HG03457 (cell line): ENCODE measurements at regions not wholly inside any gene's neighbourhood (a gene's known extent, or its start where the extent isn't known, plus 50 kb on each side); places are given as distances from the start of the nearest gene placed in this dataset.

ENCODE experiments used
- ATAC-seq: cut with Tn5 transposase; IDR thresholded peaks from one replicate; pipeline ENCODE4 v1.9.1; 2021; ENCODE audit warnings: moderate number of reproducible peaks; ENCODE audit not compliant: unreplicated experiment

DNA sequence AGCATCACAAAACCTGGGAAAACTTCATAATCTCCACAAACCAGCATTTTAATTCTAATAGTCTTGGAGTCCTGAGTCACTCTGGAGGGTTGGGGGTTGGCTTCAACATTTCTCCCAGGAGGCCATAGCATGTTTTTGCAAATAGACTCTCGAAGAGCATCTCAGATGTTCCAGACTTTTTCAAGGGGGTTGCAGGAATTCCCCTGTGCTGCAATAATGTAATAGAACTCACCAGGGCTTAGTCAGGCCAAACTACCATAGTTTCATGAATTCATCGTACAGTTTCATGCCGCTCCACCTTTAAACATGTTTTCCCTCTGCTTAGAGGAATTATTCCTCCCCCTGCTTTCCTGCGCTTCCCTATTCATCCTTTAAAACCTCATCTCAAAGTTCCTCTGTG lies 499.5 kb upstream of the KLF4 start:
- no peak for ATAC-seq

DNA sequence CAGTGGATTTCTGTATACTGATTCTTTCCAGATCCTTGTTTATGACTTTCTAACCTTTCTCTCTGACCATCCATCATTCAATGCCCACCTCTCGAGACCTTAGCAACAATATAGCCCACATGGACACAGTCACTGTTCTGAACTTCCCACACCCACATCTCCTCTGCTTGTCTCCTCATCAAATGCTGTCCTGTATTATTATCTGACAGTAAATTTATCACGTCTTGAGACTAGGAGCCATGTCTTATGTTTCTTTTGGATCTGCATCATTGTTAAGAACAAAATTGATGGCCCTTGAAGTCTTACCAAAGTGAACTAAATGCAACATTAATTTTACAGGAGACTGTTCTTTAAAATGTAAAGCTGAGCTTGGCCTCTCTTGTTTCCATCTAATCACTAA lies 495.4 kb upstream of the KLF4 start:
- ATAC-seq: no peak

DNA sequence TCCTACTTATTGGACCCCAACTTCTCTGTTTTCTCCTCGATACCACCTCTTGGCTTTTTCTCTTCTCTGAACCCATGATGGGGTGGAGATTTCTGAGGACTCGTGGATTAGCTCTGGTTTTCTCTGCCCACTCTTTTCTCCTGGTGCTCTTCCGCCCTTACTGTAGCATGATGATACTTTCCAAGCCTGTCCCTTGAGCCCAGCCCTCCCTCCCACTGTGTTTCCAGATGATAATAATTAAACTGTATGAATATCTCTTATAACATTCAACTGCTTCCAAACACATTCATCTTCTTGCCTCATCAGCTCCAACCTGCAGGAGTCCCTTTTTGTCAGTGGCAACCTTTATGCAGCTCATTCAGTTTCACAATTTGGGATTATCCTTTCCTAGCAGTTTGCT lies 494.2 kb upstream of the KLF4 start:
- ATAC-seq: no peak

DNA sequence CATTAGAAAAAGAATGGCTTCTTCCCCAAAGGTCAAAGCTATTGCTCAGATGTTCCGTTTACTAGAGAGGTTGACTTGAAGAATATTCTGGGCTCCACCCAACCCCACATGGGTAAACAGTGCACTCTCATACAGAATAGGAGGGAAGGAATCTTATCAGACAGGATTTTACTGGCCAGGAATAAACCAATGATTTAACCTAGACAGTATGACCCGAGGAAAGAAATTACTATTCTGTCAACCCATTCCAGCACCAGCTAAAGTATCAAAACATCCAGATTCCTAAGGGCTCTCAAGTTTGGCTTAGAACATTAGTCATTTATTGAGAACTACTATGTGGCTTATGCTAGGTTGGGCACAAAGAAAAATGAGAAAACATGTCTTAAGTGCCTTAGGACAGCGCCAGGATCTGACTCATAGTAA lies 493.6 kb upstream of the KLF4 start:
- no peak for ATAC-seq

DNA sequence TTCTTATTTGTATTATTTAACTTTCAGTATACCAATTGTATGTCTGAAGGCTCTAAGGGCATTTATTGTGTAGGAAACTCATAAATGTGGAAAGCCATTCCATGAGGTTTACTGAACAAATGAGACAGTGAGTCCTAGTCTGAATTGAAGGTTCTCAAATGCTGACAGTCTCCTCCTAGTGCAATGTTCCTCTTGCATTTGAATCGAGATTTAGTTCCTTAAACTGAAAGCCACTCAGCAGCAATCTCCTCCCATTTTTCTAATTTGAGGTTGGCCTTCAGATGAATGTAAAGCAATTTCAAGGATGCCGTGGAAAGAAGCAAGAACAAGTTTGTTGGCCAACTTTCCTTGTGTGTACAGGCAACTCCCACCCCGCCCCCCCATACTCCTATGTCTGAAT lies 493.2 kb upstream of the KLF4 start:
- ATAC-seq: no peak

DNA sequence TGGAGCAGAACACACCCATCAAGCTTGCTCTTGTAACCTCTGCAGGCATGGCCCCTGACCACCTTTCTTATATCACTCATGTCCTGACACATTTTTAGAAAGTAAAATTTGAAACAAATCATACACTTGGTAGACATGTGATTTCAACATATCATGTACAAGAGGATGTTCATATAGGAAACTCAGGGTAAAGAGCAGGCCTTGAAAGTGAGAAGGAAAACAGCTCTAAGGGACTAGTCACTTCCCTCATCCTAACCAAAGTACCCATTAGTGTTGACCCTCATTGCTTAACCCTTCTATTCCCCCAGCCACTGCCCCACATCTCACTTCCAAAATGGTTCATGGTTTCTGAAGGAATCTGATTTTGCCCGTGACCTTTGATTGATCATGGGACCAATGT lies 492.4 kb upstream of the KLF4 start:
- ATAC-seq: no peak

DNA sequence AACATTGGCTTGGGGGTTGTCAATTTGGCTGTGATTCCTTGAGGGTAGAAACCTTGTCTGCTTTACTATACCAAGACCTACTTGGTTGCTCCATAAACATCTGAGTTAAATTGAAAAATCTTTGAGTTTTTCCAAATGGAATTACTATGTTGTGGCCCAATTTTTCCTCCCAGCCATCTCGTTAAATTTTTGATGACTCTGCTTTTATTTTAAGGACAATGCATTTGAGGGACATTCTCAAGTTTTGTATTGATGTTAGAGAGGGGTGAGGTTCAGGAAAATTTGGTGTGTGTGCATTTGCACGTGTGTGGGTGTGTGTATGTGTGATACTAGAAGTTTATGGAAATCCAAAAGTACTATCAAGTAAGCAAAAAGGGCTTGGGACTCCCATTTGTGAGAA lies 491.4 kb upstream of the KLF4 start:
- no peak for ATAC-seq

DNA sequence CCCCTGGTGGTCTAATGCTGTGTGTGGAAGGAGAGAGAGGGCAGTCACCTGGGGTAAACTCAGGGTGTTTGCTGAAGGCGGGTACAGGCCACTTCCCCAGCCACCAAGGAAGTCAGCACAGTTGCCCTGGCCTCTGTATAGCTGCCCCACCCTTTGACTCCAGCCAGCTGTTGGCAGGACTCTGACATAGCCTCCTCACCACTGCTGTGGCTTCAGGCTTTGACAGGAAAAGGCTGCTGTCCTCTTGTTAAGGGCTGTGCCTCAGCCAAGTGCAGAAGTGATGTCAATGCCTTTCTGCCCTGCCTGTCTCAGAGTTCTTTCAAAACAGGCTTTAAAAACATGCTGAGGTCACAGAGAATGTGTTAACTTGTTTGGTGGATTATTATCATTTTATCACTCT lies 487.2 kb upstream of the KLF4 start:
- ATAC-seq: no peak

DNA sequence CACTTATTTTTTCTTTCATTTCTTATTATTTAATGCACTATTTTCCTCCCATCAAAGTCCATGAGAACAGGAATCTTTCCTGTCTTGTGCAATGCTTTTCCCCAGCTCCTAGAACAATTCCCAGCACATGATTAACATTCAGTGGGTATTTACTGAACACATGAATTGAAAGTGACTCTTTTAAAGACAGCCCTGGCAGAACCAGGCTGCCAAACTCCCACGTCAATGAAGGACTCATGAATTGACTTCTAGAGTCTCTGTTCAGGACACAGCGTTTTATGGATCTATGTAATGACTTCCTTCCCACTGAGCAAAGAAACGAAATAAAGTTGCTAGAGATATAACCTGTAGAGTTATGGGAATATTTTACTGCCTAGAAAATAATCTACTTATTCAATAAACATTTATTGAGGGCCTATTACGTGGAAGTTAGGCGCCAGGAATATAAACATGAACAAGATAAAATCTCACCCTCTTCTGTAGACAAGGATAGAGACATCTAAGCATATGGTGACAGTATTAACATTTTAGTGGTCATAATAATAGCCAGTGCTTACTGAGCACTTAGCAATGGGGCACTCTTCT lies 485.9 kb upstream of the KLF4 start:
- ATAC-seq: no peak

DNA sequence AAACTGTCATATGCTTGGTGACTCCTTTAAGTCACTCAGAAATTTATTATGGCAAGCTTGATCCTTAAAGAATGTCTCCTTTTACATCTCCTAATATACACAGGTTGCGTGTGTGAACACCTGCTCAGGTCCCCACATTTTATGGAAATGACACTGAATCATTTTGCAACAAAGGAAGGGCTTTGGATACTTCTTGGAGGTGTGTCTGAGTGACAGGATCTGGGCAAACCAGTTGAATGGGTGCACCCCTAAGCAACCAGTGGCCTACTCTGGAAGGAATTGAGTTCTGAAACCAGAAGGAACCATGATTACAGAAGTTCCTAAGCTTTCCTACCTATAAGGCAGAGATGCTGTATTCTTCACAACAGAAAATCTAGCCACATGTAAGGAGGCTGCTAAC lies 483.9 kb upstream of the KLF4 start:
- no peak for ATAC-seq

DNA sequence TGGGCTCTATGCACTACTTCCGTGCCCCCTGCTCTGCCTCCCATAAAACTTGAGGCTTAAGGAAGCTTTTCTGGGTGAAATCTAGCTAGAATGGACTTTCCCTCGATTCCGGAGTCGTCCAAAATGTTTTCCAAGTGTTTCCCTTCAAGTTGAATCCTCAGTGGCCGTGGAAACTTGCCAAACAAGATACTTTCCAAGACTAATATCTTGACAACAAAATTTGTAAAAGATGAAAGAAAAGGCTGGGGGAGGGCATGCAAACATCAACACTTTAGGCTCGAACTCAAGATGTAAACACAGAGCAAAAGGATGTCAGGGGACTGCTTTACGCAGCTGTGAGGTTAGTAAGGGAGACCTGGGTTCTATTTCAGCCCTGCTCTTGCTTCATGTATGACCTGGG lies 482.8 kb upstream of the KLF4 start:
- no peak for ATAC-seq

DNA sequence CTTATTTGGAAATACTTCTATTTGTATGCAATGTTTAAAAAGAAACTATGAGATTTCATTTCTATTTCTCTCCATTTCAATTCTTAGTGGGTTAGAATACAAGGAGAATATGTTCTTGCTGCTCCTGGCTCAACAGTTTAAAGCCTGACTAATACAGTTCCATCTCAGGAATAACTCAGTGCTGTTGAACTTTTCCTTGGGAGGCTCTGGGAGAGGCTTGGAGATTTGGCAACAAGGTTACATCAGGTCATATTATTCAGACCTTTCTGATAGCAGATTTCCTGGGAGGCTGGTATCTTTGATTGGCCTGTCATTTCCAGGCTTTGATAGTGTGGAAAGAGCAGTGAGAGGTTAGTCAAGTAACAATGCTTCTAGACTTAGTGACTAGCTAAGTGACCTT lies 481.7 kb upstream of the KLF4 start:
- no peak for ATAC-seq

DNA sequence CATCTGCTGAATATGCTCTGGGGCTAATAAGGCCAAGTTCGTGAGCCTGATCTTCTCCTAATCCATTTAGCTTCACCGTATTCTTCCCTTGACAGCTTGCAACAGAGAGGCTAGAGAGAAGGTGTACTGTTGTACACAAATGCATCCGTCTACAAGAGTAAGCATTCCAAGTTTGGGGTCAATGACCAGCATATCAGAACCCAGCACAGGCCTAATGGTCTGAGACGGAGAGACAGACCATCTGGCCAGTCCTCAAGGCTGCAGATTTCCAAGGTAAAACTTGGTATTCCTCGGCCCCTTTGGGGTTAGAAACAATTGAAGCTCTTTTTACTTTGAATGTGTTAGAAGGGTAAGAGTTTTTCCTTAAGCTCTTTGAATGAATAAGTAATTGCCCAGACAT lies 481.2 kb upstream of the KLF4 start:
- ATAC-seq: no peak

DNA sequence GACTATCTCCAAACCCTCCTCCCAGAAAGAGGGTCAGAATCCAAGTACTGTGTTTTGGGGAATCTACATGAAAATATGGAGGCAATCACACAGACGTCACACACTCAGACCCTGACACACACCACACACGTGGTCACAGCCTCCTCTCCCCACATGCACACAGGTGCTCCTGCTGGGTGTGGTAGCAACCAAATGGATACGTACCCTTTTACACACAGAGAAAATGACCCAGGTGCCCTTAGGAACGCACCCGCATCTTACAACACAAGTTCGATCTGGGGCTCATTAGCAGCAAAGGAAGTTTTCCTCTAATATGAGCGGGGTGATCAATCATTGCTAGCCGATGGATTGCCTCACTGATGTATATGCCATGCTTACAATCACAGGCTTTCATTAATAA lies 480.2 kb upstream of the KLF4 start:
- ATAC-seq: no peak

DNA sequence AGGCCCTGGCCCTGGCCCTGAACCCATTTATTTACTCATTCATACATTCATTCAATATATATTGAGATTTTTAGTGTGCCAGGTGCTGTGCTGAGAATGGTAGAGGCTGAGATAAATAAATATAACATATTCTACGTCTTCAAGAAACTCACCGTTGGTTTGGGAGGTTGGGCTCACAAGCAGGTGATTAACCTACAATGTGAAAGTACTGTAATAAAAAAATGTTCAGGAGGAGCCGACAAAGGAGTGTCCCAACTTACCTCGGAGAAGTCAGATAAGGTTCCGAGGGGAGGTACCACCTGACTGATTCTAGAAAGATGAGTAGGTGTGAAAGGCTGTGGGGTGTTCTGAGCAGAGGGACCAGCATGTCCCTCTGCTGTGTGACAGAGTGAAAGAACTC lies 479.6 kb upstream of the KLF4 start:
- ATAC-seq: no peak

DNA sequence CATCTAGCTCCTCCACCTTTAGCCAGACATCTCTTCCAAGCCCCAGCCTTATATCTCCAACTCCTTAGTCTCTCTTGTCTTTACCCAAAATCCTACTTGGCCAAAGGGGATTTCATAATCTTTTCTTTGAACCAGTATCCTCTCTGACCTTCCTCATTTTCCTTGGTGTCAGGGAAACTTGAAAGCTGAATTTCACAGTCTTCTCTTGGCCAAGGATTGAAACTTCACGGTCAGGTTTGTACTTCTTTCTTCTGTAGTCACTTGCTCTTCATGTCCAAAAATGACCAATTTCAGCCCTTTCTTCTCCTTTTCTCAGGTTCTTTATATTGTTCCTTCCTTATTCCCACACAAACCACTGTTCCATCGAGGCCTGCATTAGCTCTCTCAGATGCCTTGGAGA lies 473.7 kb upstream of the KLF4 start:
- no peak for ATAC-seq

DNA sequence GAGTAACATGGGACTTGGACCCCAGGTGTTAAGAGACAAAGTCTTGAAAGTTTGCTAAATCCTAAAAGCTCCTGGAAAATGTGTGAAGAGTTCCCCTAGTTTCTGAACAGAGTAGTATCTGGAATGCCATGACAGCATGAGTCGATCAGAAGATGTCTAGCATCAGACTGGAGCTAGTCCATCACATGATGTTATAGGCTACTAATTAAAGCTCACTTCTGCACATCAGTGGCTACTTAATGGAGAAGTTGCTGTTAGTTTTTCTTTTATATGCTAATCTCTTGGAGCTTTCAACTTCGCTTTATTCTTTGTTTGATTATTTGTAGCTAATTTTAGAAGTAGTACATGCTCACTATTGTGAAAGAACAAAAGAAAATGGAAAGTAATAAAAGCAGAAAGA lies 471.3 kb upstream of the KLF4 start:
- no peak for ATAC-seq

DNA sequence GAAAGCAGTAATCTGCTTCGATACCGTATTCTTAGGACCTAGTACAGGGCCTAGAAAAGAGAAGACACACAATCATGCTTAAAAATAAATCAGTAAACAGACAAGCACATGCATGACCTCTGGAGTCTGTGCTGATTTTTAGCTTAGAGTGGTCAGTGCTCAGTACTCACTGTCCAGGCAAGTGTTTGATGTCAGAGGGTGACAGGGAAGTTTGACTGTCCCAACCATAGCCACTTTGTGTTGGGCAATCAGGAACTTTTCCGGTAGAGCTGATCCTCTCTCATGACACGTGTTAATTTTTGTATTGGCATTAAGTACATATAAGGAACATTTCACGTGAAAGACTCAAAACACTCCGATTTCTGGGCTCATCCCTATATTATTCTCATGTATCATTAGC lies 464.7 kb upstream of the KLF4 start:
- no peak for ATAC-seq

DNA sequence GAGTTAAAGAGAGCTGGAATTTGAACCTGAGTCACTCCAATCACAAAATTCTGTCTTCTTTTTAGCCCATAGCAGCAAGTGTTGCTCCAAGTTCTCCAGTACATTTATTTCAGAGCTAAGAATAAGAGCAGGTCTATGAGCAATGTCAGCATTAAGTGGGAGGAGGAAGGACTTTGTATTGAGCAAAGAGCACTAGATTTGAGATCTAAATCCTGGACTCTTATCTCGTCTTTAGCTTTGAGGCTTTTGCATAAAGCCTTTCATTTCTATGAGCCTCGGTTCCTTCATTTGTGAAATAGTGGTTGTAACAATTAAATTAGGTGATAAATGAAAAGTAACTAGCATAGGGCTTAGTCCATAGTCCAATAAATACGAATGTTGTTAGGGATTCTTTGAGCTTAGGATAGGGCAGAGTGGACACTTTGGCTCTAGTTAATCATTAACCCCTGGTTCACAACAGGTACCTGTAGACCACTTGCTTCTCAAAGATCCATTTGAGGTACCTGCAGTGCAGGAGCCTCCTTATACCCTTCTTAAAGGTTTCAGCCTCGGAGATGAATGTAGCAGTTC lies 464.1 kb upstream of the KLF4 start:
- no peak for ATAC-seq

DNA sequence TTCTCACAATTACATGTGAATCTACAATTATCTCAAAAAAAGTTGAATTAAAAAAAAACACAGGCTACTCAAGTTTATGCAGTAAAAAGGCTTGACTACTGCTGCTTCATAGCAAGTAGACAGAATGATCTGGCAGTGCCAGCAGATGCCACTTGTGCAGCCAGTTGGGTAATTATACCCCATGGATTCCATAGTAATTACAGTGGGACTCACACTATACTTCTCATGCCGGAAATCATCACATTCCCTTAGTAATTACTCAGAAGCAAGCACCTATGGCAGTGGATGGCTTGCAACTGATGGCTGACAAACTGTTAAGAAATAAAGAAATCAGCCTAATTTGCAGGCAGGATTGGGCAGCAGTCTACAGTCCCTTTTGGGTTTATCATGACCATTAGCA lies 463.2 kb upstream of the KLF4 start:
- ATAC-seq: no peak

DNA sequence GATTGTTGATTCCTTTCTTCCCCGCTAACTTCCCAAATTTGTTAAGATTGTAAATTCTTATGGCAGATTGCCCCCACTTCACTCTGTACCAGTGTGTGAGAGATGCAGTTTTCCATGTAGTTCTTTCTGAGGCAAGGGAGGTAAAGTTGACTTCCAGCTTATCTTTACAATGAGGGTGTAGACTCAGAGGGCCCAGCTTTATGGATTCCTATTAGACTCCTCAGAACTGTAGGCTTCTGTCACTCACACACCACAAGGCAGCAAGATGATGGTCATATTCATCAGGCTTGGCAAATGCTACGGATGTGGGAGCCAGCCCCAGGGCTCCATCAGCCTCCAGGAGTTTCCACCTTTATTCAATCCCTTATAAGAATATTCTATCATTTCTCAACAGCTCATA lies 461.9 kb upstream of the KLF4 start:
- ATAC-seq: no peak

DNA sequence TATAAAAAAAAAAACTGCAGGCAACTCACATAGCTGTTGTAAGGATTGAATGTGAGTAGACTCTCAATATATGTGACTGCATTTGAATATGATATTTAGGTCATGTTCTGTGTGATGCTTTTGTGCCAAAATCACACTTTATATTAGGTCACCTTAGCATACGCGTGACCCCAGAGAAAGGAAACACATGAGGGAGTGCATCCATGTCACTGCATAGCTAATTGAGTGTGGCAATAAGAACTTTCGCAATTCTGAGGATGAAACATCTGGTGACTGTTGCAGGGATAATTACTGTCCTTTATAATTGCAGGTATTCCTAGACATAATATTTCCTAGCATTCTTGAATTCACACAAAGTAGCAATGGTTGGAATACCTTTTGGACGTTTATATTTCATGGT lies 459.5 kb upstream of the KLF4 start:
- ATAC-seq: no peak

DNA sequence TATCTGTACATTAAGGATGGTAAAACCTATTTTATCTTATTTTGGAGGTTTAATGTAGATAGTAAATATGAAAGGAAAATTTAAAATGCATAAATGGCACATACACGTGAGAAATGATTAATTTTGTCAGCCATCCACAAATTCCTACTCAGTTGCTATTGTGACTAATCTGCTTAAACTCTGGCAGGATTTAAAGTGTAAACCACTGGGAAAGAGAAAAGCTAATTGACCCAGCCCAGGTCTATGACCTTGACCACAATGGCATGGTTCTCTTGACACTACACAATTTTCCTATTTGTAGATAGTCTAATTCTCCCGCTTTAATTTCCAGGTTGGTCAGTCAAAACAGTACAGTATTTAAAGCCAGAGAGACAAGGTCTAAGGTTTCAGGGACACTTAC lies 459.0 kb upstream of the KLF4 start:
- ATAC-seq: no peak

DNA sequence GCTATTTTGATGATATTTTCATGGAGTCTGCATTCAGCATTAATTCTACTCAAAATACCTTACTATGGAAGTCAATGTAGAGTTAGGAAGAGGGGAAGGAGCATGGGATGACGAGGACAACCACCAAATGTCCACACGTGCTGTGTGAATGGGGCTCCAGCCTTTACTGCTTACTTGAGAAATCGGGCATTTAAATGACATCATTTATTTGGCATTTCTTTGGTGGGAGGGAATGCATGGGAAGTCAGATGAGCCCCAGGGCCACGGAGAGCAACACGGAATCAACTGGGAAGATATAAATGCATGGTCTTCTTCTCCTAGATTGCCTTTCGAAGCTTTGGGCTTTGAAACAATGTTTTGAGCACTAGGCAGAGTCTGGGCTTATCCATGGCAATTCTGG lies 458.5 kb upstream of the KLF4 start:
- no peak for ATAC-seq
